Heart left ventricle (tissue), 13 donors: ENCODE measurements at regions not wholly inside any gene's neighbourhood (a gene's known extent, or its start where the extent isn't known, plus 50 kb on each side); places are given as distances from the start of the nearest gene placed in this dataset.

Experiments used
- CTCF ChIP-seq, 12 donors: fragments of 200-600 bp; sonication (generic) in 4 of 12; IDR thresholded peaks; one replicate each; pipeline versions ENCODE4 v1.5.0 to v1.8.0; 2018 to 2022; ENCODE audit warnings: antibody characterized with exemption in 12 of 12, mild to moderate bottlenecking in 5 of 12
- POLR2A ChIP-seq, 2 donors: fragments of 450-650 bp; IDR thresholded peaks; one replicate each; pipeline ENCODE4 v1.6.1; 2017; ENCODE audit warnings: antibody characterized with exemption in 2 of 2, mild to moderate bottlenecking in 2 of 2, moderate library complexity in 2 of 2
- donor health status: ischemic (EF 13 %, LVEDD 7.1; RV severe dilation, severe dysfunction).
- donor health status: DM: no; HTN: yes; CAD: no.
- donor health status: DM: no; HTN: no; CAD: no.
- donor health status: ischemic (EF 25% LVEDD 6.9; RV normal size, moderate dysfunction).
- donor health status: ischemic (EF 25% LVEDD 5.7; RV mildly dilated, moderate dysfunction).
- donor health status: ischemic (EF 35%, LVEDD 5.7; RV mildly dilated, moderate dysfunction).
- donor health status: nonischemic (EF 11% LVEDD 7.7; RV severe dilation, severe dysfunction).
- donor health status: DM: yes; HTN: yes; CAD: no.
- donor health status: PGD.
- donor health status: ischemic (EF 29% LVEDD 5.4; RV normal size, mild dysfunction).
- donor health status: nonischemic (EF 23%, LVEDD 6.1; RV moderate dilation, normal function).

DNA sequence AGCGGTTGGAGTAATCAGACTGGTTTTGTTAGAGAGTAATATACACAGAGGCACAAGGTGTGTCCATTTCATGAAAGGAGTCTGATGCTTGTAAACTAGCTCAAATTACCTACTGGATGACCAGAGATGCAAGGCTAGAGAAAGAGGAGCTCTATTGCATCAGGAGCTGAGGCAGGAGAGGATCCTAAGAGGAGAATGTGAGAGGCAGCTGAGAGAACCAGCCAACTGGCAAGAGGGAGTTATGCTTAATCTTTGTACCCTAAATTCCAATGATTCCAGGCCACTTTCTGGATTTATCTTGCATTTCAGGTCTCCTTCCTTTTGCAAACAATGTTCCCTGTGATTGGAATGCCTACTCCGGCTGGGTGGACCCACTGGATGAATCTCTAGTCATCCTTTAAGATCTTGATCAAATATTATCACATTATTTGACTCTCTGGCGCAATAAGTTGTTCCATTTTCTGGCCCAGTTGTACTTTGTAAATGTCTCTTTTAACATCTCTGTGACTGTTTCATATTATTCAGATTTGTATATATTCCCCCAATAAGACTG, 57.5 kb upstream of the PTPN12 start:
- TF ChIP-seq CTCF (IDR thresholded peaks at IDR 0.05) (no peak), POLR2A (IDR thresholded peaks at IDR 0.05) (no peak)
